Right lobe of liver (tissue), 6 donors: ENCODE measurements at regions not wholly inside any gene's neighbourhood (a gene's known extent, or its start where the extent isn't known, plus 50 kb on each side); places are given as distances from the start of the nearest gene placed in this dataset.
"Not testable (repeated sequence)": the region's sequence is repeated elsewhere in the genome, so short reads cannot be mapped to it uniquely, and the experiment has no call there.

ENCODE experiments used
- ATAC-seq, 4 donors: fragments of 200-7000 bp; cut with Tn5 transposase; one replicate each; pipeline ENCODE4 v1.9.1; 2020; ENCODE audit warnings: mild to moderate bottlenecking in 4 of 4, moderate library complexity in 4 of 4
- DNase-seq, 3 donors: peaks; one replicate each; pipeline ENCODE4 v3.0.0-alpha.2; 2020
- H3K27ac ChIP-seq, 3 donors: fragments of 200-600 bp; one replicate each; pipeline ENCODE4 v1.8.0; 2022
- H3K27me3 ChIP-seq, 2 donors: fragments of 200-600 bp; one replicate each; pipeline ENCODE4 v1.8.0; 2022
- H3K36me3 ChIP-seq, 4 donors: fragments of 200-600 bp; sonication (generic) in 1 of 4; one replicate each; pipeline versions ENCODE4 v1.5.1 to v1.8.0; 2017 to 2022; ENCODE audit warnings: control low read depth in 1 of 4
- H3K4me1 ChIP-seq, 4 donors: fragments of 200-600 bp; sonication (generic) in 1 of 4; one replicate each; pipeline versions ENCODE4 v1.5.1 to v1.8.0; 2017 to 2022; ENCODE audit warnings: control low read depth in 1 of 4
- H3K4me3 ChIP-seq, 3 donors: fragments of 200-600 bp; one replicate each; pipeline ENCODE4 v1.8.0; 2022
- H3K9me3 ChIP-seq, 4 donors: fragments of 200-600 bp; sonication (generic) in 1 of 4; one replicate each; pipeline versions ENCODE4 v1.5.1 to v1.8.0; 2017 to 2022; ENCODE audit warnings: control low read depth in 1 of 4
- CTCF ChIP-seq, 4 donors: fragments of 200-600 bp in 3 of 4; fragments of 450-650 bp in 1 of 4; IDR thresholded peaks; one replicate each; pipeline versions ENCODE4 v1.5.1 to v1.8.0; 2016 to 2022; ENCODE audit warnings: antibody characterized with exemption in 4 of 4, mild to moderate bottlenecking in 2 of 4
- POLR2A ChIP-seq: fragments of 450-650 bp; IDR thresholded peaks from one replicate; pipeline ENCODE4 v1.6.1; 2017; ENCODE audit warnings: antibody characterized with exemption, mild to moderate bottlenecking
- WGBS: methylation state at CpG from one replicate; pipeline ENCODE4 v1.1.6; 2018; ENCODE audit warnings: low coverage, low lambda C conversion rate; ENCODE audit not compliant: insufficient coverage; ENCODE audit errors: missing lambda C conversion rate; 5-methylcytosine and 5-hydroxymethylcytosine counted together
- intact Hi-C, 2 donors: fragments of 100-400 bp; cut with DNase I; formaldehyde crosslinking; loops; one replicate each; pipeline versions ENCODE4 v1.11.2 to v1.14.1; 2022
- donor health status: DM: no; HTN: yes; CAD: no.
- donor health status: DM: no; HTN: no; CAD: no.
- donor health status: DM: no; HTN: no; CAD: no.
- donor health status: DM: no; HTN: yes; CAD: no.
- donor health status: DM: no; HTN: yes; CAD: no.

- no peak for DNase-seq
- H3K9me3 ChIP-seq, result no peaks in the 10 kb centered on the region
- H3K27me3 ChIP-seq, result no peaks in the 10 kb centered on the region
- H3K4me3 ChIP-seq, result no peak overlapping the region
- no peak overlapping the region for H3K27ac ChIP-seq
- WGBS, result 100% methylated on average over 2 of the region's 5 CpGs
- H3K36me3 ChIP-seq, result no peaks in the 10 kb centered on the region
- TF ChIP-seq POLR2A (no peak), CTCF (IDR thresholded peaks at IDR 0.05) (no peak)
- H3K4me1 ChIP-seq, result no peaks in the 10 kb centered on the region
- intact Hi-C loops, result no loop called here
- no peak for ATAC-seq
These were observed 61.0 kb upstream of the BBX start for GRCh38 chr3:107461721-107462120.

- Histone ChIP-seq H3K9me3 (no peaks in the 10 kb centered on the region), H3K36me3 (no peaks in the 10 kb centered on the region), H3K27ac (no peak overlapping the region), H3K4me3 (no peak overlapping the region), H3K4me1 (no peaks in the 10 kb centered on the region), H3K27me3 (no peaks in the 10 kb centered on the region)
- DNase-seq (no peak), ATAC-seq (no peak)
- intact Hi-C loops, result no loop called here
- WGBS, result 54% methylated on average over 2 of the region's 2 CpGs
- TF ChIP-seq POLR2A (no peak), CTCF (IDR thresholded peaks at IDR 0.05) (no peak)
These were observed 58.7 kb upstream of the BBX start for GRCh38 chr3:107464037-107464436.

- intact Hi-C loops, result no loop called here
- ATAC-seq, result no peak
- H3K36me3 ChIP-seq, result no peaks in the 10 kb centered on the region
- no peak for DNase-seq
- H3K27ac ChIP-seq, result no peak overlapping the region
- no peaks in the 10 kb centered on the region for H3K9me3 ChIP-seq
- TF ChIP-seq CTCF (IDR thresholded peaks at IDR 0.05) (no peak), POLR2A (no peak)
- no peaks in the 10 kb centered on the region for H3K4me1 ChIP-seq
- no peaks in the 10 kb centered on the region for H3K27me3 ChIP-seq
- H3K4me3 ChIP-seq, result no peak overlapping the region
- 83% methylated on average over 3 of the region's 3 CpGs for WGBS
These were observed 57.6 kb upstream of the BBX start for GRCh38 chr3:107465064-107465631.

- H3K9me3 ChIP-seq, result no peaks in the 10 kb centered on the region
- no peaks in the 10 kb centered on the region for H3K36me3 ChIP-seq
- no peak overlapping the region for H3K27ac ChIP-seq
- no peak for DNase-seq
- 70% methylated on average over 1 of the region's 1 CpG for WGBS
- no peak overlapping the region for H3K4me3 ChIP-seq
- H3K27me3 ChIP-seq, result no peaks in the 10 kb centered on the region
- TF ChIP-seq POLR2A (no peak), CTCF (IDR thresholded peaks at IDR 0.05) (no peak)
- intact Hi-C loops, result no loop called here
- ATAC-seq, result no peak
- no peaks in the 10 kb centered on the region for H3K4me1 ChIP-seq
These were observed 54.0 kb upstream of the BBX start for GRCh38 chr3:107468782-107469181.

- intact Hi-C loops, result not testable (repeated sequence)
These were observed 52.3 kb upstream of the BBX start for GRCh38 chr3:107470496-107470895.

More at GRCh38 chr3:107470496-107470895, 52.3 kb upstream of the BBX start:
- H3K27ac ChIP-seq, H3K27me3 ChIP-seq, ATAC-seq, H3K4me1 ChIP-seq, H3K4me3 ChIP-seq, DNase-seq, H3K9me3 ChIP-seq, H3K36me3 ChIP-seq: not testable (repeated sequence)
- 30% methylated on average over 2 of the region's 8 CpGs for WGBS
